Tibial artery (tissue), 4 donors: ENCODE measurements at regions not wholly inside any gene's neighbourhood (a gene's known extent, or its start where the extent isn't known, plus 50 kb on each side); places are given as distances from the start of the nearest gene placed in this dataset.

Experiments
- DNase-seq, 2 donors: peaks; one replicate each; pipeline ENCODE4 v3.0.0-alpha.2; 2019
- H3K27ac ChIP-seq, 2 donors: fragments of 200-600 bp; sonication (generic) in 1 of 2; 1 replicate in 1 of 2; 2 replicates in 1 of 2; pipeline ENCODE4 v1.5.1; 2018 to 2019; ENCODE audit warnings: mild to moderate bottlenecking in 1 of 2
- H3K27me3 ChIP-seq, 2 donors: fragments of 200-600 bp; sonication (generic) in 1 of 2; one replicate each; pipeline versions ENCODE4 v1.5.1 to v1.6.0; 2016 to 2019
- H3K36me3 ChIP-seq, 3 donors: fragments of 200-600 bp; sonication (generic) in 2 of 3; one replicate each; pipeline ENCODE4 v1.5.1; 2016 to 2019; ENCODE audit warnings: mild to moderate bottlenecking in 2 of 3
- H3K4me1 ChIP-seq, 4 donors: fragments of 200-600 bp; sonication (generic) in 2 of 4; 1 replicate in 3 of 4; 2 replicates in 1 of 4; pipeline ENCODE4 v1.5.1; 2016 to 2019
- H3K4me3 ChIP-seq, 2 donors: fragments of 200-600 bp; sonication (generic) in 1 of 2; 1 replicate in 1 of 2; 2 replicates in 1 of 2; pipeline ENCODE4 v1.5.1; 2018 to 2019; ENCODE audit warnings: mild to moderate bottlenecking in 2 of 2
- H3K9me3 ChIP-seq, 3 donors: fragments of 200-600 bp; sonication (generic) in 1 of 3; one replicate each; pipeline ENCODE4 v1.5.1; 2016 to 2019
- CTCF ChIP-seq, 2 experiments: fragments of 200-600 bp in 1 of 2; fragments of 450-650 bp in 1 of 2; IDR thresholded peaks; one replicate each; pipeline ENCODE4 v1.5.1; 2017 to 2019; ENCODE audit warnings: antibody characterized with exemption in 2 of 2, mild to moderate bottlenecking in 1 of 2, moderate library complexity in 1 of 2
- intact Hi-C: fragments of 100-400 bp; cut with DNase I; formaldehyde crosslinking; loops from one replicate; pipeline ENCODE4 v1.15.0; 2023; ENCODE audit warnings: low total_unique reads

GRCh38 chr2:228458364-228458763 lies 276.9 kb upstream of the SPHKAP start:
- intact Hi-C loops = no loop called here
- no peak for TF ChIP-seq CTCF (IDR thresholded peaks at IDR 0.05)
- Histone ChIP-seq H3K4me1 (no peaks in the 10 kb centered on the region), H3K27ac (no peak overlapping the region), H3K27me3 (no peaks in the 10 kb centered on the region), H3K9me3 (peaks cover 3 to 21% (median 16%) of the 10 kb centered on the region in 3 donors), H3K4me3 (no peak overlapping the region), H3K36me3 (no peaks in the 10 kb centered on the region)
- no peak for DNase-seq

- Histone ChIP-seq H3K36me3 (no peaks in the 10 kb centered on the region), H3K4me3 (no peak overlapping the region), H3K27ac (no peak overlapping the region), H3K9me3 (peaks cover 0 to 4% (median 0%) of the 10 kb centered on the region in 3 donors), H3K4me1 (no peaks in the 10 kb centered on the region), H3K27me3 (no peaks in the 10 kb centered on the region)
- no peak for TF ChIP-seq CTCF (IDR thresholded peaks at IDR 0.05)
- no peak for DNase-seq
- intact Hi-C loops = no loop called here
Observed at GRCh38 chr2:228447266-228447915, 265.9 kb upstream of the SPHKAP start.

GRCh38 chr2:228446734-228447133 lies 265.2 kb upstream of the SPHKAP start:
- H3K36me3 ChIP-seq = no peaks in the 10 kb centered on the region
- no peaks in the 10 kb centered on the region for H3K4me1 ChIP-seq
- no peak for TF ChIP-seq CTCF (IDR thresholded peaks at IDR 0.05)
- H3K27me3 ChIP-seq = no peaks in the 10 kb centered on the region
- intact Hi-C loops = no loop called here
- no peak for DNase-seq
- no peak overlapping the region for H3K4me3 ChIP-seq
- H3K9me3 ChIP-seq = peaks cover 0 to 4% (median 0%) of the 10 kb centered on the region in 3 donors
- no peak overlapping the region for H3K27ac ChIP-seq

GRCh38 chr2:228444161-228444560 lies 262.7 kb upstream of the SPHKAP start:
- Histone ChIP-seq H3K27me3 (no peaks in the 10 kb centered on the region), H3K27ac (no peak overlapping the region), H3K4me1 (no peaks in the 10 kb centered on the region), H3K4me3 (no peak overlapping the region), H3K36me3 (no peaks in the 10 kb centered on the region), H3K9me3 (no peaks in the 10 kb centered on the region)
- no peak for TF ChIP-seq CTCF (IDR thresholded peaks at IDR 0.05)
- DNase-seq = no peak
- intact Hi-C loops = no loop called here

GRCh38 chr2:228433721-228434120 lies 252.2 kb upstream of the SPHKAP start:
- Histone ChIP-seq H3K27ac (no peak overlapping the region), H3K9me3 (no peaks in the 10 kb centered on the region), H3K36me3 (no peaks in the 10 kb centered on the region), H3K27me3 (no peaks in the 10 kb centered on the region), H3K4me3 (no peak overlapping the region), H3K4me1 (no peaks in the 10 kb centered on the region)
- DNase-seq = no peak
- no peak for TF ChIP-seq CTCF (IDR thresholded peaks at IDR 0.05)
- intact Hi-C loops = no loop called here

GRCh38 chr2:228432116-228432515 lies 250.6 kb upstream of the SPHKAP start:
- intact Hi-C loops = no loop called here
- H3K27ac ChIP-seq = no peak overlapping the region
- H3K36me3 ChIP-seq = no peaks in the 10 kb centered on the region
- H3K4me3 ChIP-seq = no peak overlapping the region
- TF ChIP-seq CTCF (IDR thresholded peaks at IDR 0.05) = no peak
- no peak for DNase-seq
- no peaks in the 10 kb centered on the region for H3K4me1 ChIP-seq
- H3K9me3 ChIP-seq = peaks cover 0 to 6% (median 4%) of the 10 kb centered on the region in 3 donors
- no peaks in the 10 kb centered on the region for H3K27me3 ChIP-seq
